ENCODE measurements at regions not wholly inside any gene's neighbourhood (a gene's known extent, or its start where the extent isn't known, plus 50 kb on each side); places are given as distances from the start of the nearest gene placed in this dataset.
"Not testable (repeated sequence)": the region's sequence is repeated elsewhere in the genome, so short reads cannot be mapped to it uniquely, and the experiment has no call there.

DNA sequence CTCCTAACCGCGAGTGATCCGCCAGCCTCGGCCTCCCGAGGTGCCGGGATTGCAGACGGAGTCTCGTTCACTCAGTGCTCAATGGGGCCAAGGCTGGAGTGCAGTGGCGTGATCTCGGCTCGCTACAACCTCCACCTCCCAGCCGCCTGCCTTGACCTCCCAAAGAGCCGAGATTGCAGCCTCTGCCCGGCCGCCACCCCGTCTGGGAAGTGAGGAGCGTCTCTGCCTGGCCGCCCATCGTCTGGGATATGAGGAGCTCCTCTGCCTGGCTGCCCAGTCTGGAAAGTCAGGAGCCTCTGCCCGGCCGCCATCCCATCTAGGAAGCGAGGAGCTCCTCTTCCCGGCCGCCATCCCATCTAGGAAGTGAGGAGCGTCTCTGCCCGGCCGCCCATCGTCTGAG, 58.8 kb upstream of the ANKRD30BL start:
- not testable (repeated sequence) for DNase-seq

- not testable (repeated sequence) for DNase-seq
Measured at GRCh38 chr2:132221886-132222285, 60.1 kb upstream of the ANKRD30BL start.

- DNase-seq = no peak
Measured at GRCh38 chr2:132252191-132252893, 90.6 kb upstream of the ANKRD30BL start.

- DNase-seq = no peak
Measured at GRCh38 chr2:132252894-132253264, 91.1 kb upstream of the ANKRD30BL start.

- no peak for DNase-seq
Measured at GRCh38 chr2:132253496-132254305, 91.9 kb upstream of the ANKRD30BL start.

DNA sequence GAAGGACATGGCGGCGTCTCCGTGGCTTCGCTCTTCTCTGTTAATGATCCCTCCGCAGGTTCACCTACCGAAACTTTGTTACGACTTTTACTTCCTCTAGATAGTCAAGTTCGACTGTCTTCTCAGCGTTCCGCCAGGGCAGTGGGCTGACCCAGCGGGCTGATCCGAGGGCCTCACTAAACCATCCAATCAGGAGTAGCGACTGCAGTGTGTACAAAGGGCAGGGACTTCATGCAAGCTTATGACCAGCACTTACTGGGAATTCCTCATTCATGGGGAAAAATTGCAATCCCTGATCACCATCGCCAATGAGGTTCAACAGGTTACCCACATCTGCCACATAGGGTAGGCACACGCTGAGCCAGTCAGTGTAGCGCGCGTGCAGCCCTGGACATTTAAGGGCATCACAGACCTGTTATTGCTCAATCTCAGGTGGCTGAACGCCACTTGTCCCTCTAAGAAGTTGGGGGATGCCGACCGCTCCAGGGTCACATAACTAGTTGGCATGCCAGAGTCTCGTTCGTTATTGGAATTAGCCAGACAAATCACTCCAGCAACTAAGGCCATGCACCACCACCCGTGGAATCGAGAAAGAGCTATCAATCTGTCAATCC, 92.7 kb upstream of the ANKRD30BL start:
- not testable (repeated sequence) for DNase-seq

- no peak for DNase-seq
Measured at GRCh38 chr2:132255714-132256113, 94.0 kb upstream of the ANKRD30BL start.

DNA sequence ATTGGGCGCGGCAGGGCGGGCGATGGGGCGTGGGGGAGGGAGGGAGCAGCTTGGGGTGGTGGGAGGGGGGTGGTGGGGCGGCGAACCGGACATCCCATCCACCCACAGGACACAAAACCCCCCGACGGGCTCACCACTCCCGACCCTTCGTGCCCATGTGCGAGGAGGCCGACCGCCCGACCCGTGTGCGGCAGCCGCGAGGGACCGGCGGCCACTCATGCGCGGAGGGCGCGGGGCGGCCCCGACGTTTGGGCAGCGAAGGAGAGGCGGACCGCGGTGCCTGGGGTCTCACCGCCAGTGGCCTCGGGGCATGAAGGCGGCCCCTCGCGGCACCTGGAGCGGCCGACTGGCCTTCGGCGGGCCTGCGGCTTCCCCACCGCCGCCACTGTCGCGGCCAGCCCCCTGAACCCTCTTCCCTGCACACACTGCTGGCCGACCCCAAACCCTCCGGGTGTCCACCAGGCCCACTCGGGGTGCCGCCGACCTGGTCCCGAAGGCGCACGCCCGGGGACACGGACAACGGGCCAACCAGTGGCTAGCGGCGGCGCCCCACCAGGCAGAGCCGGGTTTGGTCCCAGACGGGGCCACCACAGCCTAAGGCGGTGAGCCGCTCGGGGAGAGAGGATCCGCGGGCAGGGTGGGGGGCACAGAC, 94.6 kb upstream of the ANKRD30BL start:
- no peak for DNase-seq

DNA sequence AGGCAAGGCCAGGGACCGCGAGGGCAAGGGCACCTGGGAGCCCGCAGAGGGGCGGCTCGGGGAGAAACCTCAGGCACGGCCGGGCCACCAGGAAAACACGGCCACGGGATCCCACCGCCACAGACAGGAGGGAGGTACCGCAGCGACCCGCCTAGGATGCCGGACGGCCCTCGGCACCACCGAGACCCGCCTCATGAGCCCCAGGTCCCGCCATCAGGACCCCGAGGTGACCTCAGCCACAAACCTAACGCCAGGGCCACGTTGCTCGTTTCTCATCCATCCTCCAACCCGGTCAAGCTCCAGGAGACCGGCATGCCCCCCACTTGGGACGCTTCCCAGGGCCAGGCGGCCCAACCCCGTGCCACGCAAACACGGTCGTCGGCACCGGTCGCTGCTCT, 95.2 kb upstream of the ANKRD30BL start:
- DNase-seq = not testable (repeated sequence)

DNA sequence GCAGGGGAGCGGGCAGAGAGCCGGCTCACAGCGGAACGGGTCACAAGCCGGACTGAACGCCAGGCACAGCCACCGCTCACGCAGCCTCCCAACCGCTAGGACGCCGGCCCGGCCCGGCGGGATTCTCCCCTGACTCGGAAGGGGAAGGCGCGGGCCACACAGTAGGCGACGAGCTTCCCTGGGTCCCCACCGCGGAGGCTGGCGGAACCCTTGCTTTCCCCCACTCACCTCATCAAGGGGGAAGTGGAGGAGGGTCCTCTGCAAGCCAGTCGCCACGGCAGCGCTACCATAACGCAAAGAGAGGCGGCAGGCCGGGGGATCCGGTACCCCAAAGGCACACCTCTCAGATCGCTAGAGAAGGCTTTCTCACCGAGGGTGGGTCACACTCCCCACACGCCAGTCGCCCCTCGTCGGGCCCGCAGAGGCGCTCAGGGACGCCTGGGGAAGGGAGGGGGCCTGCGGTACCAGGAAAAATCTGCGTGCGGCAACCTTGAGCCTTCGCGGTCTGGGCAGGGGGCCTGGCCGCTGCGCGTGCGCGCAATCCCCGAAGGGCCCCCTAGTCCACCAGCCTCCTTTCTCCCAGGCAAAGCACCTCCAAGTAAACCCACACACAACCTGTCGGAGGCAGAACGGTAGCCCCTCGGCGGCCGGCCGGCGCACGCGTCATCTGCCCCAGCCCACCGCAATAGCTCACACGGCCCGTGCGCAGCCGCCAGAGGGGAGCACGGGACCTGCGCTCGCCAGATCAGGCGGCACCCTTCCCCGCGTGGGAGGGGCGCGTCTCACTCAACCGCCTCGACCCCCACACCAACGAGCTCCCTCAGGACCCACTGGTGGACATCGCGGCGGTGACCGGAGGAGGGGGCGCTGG, 95.8 kb upstream of the ANKRD30BL start:
- not testable (repeated sequence) for DNase-seq

DNA sequence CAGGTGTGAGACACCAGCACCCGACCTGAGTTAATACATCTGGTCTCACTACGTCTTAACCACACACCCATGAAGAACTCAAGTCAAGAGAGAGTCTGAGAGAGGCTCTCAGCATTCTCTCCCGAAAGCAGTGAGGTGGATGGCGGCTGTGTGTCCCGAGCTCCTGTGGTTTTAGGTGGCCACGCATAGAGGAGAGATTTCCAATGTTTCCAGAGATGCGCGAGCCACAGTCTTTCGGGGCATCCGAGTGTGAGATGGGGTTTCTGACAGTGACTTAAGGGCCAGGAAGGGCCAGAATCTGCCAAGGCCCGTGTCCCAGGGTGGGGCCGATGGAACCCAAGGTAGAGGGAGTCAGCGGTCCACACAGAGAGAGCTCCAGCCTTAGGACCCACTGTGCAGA, 97.5 kb upstream of the ANKRD30BL start:
- not testable (repeated sequence) for DNase-seq

- DNase-seq = not testable (repeated sequence)
Measured at GRCh38 chr2:132265595-132265994, 103.8 kb upstream of the ANKRD30BL start.

DNA sequence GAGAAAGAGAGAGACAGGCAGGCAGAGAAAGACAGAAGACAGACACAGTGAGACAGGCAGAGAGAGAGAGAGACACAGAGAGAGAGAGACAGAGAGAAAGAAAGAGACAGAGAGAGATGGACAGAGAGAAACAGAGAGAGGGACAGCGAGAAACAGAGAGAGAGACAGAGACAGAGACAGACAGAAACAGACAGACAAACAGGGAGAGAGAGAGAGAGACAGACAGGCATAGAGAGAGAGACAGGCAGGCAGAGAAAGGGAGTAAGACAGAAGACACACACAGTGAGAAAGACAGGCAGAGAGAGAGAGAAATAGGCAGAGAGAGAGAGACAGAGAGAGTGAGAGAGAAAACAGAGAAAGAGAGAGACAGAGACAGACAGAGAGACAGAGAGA, 105.3 kb upstream of the ANKRD30BL start:
- DNase-seq = no peak

DNA sequence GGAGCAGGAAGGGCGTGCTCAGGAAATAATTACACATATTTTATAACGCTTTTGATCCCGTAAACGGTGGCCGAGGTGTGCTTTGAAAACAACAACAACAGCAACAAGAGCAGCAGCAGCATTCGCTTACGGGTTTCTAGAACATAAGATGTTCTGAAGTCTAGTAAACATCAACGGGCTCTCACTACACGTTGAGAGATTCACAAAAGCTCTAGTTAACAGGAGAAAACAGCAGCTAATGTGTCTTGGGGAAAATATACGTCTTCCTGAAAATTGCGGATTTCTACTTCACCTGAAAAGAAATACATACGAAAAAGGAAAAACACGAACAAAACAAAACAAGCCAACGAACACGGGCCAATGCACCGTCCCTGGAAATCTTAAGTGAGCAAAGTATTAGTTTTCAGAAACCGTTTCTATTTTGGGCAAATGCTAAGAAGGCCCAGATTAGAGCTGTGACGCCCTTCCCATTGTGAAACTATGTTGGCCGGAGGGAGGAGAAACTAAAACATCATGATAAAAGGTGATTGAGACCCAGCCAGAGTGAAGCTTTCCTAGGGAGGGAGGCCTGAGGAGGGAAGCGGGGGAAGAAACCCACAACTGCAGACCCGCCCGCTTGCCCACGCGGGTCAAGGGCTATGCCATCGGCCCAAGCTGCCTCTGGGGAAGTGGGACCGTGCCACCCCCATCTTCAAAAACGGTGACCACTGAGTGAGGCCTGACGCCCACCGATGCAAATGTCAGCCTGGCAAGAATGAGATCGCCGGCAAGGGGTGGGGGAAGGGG, 105.9 kb upstream of the ANKRD30BL start:
- not testable (repeated sequence) for DNase-seq

DNA sequence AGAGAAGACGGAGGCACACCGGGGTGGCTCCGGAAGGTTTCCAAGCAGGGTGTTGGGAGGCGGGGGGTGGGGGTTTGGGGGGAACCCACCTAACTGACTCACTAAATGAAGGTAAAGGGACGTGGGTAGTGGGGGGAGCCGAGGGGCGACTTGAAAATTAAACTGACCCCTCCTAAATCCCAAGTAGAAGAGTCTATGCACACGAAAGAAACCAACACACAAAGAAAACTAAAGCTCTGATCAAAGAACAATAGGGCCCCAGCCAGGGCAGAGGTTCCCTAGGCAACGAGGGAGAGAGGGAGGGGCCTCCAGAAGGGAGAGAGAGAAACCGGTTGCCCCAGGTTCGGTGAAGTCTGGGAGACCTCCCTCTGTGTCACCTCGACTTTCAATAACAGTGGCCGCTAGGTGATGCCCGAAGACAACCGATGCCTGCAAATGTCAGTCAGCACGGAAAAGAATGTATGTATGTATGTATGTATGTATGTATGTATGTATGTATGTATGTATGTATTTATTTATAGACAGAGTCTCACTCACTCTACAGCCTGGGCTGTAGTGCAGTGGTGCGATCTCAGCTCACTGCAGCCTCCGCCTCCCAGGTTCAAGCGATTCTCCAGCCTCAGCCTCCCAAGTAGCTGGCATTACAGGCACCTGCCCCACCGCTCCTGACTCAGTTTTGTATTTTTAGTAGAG, 106.7 kb upstream of the ANKRD30BL start:
- peak; percentile 52 for DNase-seq

DNA sequence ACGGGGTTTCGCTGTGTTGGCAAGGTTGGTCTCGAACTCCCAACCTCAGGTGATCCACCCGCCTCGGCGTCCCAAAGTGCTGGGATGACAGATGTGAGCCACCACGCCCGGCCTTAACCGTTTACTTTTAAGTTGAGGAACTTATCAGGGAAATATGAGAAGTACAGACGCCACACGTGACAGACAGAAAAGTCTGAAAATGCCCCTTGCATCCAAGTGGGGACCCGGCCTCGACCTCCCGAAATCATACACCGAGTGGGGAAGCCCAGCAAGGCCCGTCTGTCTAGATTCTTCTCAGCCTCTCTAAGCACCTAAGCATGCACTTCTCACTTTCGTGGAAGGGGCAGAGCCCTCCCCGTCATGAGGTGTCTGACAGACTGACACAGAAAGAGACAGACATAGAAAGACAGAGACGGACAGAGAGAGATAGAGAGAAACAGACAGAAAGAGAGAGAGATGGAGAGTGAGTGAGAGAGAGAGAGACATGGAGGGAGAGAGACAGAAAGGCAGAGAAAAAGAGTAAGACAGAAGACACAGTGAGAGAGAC, 107.3 kb upstream of the ANKRD30BL start:
- no peak for DNase-seq

DNA sequence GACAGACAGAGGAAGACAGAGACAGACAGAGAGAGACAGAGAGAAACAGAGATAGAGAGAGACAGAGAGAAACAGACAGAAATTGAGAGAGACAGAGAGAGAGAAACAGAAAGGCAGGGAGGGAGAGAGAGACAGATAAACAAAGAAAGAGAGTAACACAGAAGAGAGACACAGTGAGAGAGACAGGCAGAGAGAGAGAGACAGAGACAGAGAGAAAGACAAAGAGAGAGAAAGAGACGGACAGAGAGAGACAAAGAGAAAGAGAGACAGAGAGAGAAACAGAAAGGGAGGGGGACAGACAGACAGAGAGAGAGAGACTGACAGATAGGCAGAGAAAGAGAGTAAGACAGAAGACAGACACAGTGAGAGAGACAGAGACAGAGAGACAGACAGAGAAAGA, 108.5 kb upstream of the ANKRD30BL start:
- no peak for DNase-seq

DNA sequence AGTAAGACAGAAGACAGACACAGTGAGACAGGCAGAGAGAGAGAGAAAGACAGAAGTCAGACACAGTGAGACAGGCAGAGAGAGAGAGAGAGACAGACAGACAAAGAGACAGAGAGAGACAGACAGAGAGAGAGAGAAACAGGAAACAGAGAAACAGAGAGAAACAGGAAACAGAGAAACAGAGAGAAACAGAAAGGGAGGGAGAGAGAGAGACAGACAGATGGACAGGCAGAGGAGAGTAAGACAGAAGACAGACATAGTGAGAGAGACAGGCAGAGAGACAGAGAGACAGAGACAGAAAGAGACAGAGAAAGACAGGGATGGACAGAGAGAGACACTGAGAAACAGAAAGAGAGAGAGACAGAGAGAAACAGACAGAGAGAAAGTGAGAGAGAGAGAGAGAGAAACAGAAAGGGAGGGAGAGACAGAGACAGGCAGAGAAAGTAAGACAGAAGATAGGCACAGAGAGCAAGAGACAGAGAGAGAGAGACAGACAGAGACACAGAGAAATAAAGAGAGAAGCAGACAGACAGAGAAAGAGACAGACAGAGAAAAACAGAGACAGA, 109.3 kb upstream of the ANKRD30BL start:
- DNase-seq = no peak

DNA sequence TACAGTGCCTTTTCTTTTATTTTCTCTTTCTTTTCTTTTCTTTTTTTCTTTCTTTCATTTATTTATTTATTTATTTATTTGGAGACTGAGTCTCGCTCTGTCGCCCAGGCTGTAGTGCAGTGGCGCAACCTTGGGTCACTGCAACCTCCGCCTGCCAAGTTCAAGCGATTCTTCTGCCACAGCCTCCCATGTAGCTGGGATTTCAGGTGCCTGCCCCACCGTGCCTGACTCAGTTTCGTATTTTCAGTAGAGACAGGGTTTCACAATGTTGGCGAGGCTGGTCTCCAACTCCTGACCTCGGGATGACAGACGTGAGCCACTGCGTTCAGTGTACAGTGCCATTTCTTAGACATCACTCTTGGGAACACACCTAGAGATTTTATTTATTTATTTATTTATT, 110.0 kb upstream of the ANKRD30BL start:
- not testable (repeated sequence) for DNase-seq

DNA sequence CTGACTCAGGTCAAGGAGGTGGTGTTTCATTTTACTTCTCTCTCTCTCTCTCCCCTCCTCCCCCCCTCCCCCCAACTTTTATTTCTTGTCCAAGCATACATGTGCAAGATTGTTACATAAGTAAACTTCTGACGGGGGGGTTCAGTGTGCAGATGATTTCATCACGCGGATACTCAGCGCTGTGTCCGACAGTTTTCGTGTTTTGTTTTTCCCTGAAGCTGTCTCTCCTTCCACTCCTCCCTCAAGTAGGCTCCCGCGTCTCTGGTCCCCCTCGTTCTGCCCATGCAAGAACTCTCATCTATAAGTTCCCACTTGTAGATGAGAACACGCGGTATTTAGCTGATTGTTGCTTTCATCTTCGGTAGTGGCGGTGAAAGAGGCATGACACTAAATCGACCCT, 111.0 kb upstream of the ANKRD30BL start:
- no peak for DNase-seq

All from activated CD4-positive, alpha-beta T cell treated with anti-CD3 and anti-CD28 coated beads, Interleukin-2, amount 50 U/mL, for 16 hours (primary cell).